Stimulated activated naive B cell treated with anti-CD40 and anti-IgM and Interleukin-4, amounts not matched to agents 10 μg/mL and 1 μg/mL and 100 μg/mL, for 72 hours (primary cell): ENCODE measurements at regions not wholly inside any gene's neighbourhood (a gene's known extent, or its start where the extent isn't known, plus 50 kb on each side); places are given as distances from the start of the nearest gene placed in this dataset.

Experiments
- ATAC-seq, 2 donors: fragments of 150-1000 bp; cut with Tn5 transposase; replicated peaks; 2 replicates each; pipeline ENCODE4 v1.10.0; 2021; ENCODE audit warnings: moderate library complexity in 1 of 2
- DNase-seq: peaks from one replicate; pipeline ENCODE4 v3.0.0; 2021
- H3K27ac Mint-ChIP-seq: one replicate; pipeline ENCODE4 v1.8.0; 2022; ENCODE audit warnings: mild to moderate bottlenecking, mixed read lengths
- H3K27me3 Mint-ChIP-seq, 2 donors: one replicate each; pipeline ENCODE4 v1.8.0; 2022; ENCODE audit warnings: mixed read lengths in 2 of 2
- H3K36me3 Mint-ChIP-seq, 2 donors: one replicate each; pipeline ENCODE4 v1.8.0; 2022; ENCODE audit warnings: mixed read lengths in 2 of 2, mild to moderate bottlenecking in 1 of 2
- H3K4me1 Mint-ChIP-seq, 2 donors: one replicate each; pipeline ENCODE4 v1.8.0; 2022; ENCODE audit warnings: mixed read lengths in 2 of 2, mild to moderate bottlenecking in 1 of 2
- H3K4me3 Mint-ChIP-seq, 2 donors: one replicate each; pipeline ENCODE4 v1.8.0; 2022; ENCODE audit warnings: mild to moderate bottlenecking in 2 of 2, mixed read lengths in 2 of 2, moderate library complexity in 1 of 2
- H3K9me3 Mint-ChIP-seq, 2 donors: one replicate each; pipeline ENCODE4 v1.8.0; 2022; ENCODE audit warnings: mixed read lengths in 2 of 2, mild to moderate bottlenecking in 1 of 2

DNA sequence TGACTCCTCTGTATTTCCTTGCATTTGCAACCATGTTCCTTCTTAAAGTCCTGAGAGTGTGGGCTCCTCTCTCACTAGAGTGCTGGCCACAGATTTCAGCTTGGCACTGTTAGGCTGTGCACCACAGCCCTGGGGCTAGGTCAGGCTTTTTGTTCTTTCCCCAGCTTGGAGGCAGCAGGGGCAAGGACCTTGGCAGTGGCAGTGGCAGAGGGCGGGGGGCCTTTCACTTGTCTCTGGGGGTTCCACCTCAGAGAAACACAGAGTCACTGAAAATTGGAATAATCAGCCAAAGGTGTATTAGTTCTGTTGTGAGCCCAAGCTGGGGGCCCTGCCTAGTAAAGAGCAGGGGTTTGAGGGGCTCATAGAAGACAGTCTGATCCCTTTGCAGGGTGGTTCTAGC is 142.8 kb upstream of the CT83 start:
- Mint-ChIP-seq H3K4me3 (no peak overlapping the region), H3K27ac (no peak overlapping the region), H3K36me3 (no peaks in the 10 kb centered on the region), H3K4me1 (no peaks in the 10 kb centered on the region), H3K27me3 (no peaks in the 10 kb centered on the region), H3K9me3 (peaks cover 0 to 5% of the 10 kb centered on the region in 2 donors)
- ATAC-seq = no peak
- DNase-seq = no peak

- ATAC-seq = no peak
- no peaks in the 10 kb centered on the region for H3K4me1 Mint-ChIP-seq
- peaks cover 0 to 3% of the 10 kb centered on the region in 2 donors for H3K9me3 Mint-ChIP-seq
- no peak for DNase-seq
- no peaks in the 10 kb centered on the region for H3K36me3 Mint-ChIP-seq
- no peak overlapping the region for H3K4me3 Mint-ChIP-seq
- H3K27ac Mint-ChIP-seq = no peak overlapping the region
- H3K27me3 Mint-ChIP-seq = no peaks in the 10 kb centered on the region
These were observed 133.2 kb upstream of the CT83 start for GRCh38 chrX:116596010-116596409.
